Smooth muscle cell (in vitro differentiated cells): ENCODE measurements at regions not wholly inside any gene's neighbourhood (a gene's known extent, or its start where the extent isn't known, plus 50 kb on each side); places are given as distances from the start of the nearest gene placed in this dataset.

ENCODE experiments used
- DNase-seq: peaks from one replicate; lab custom pipeline; 2025; ENCODE audit not compliant: unreplicated experiment; lab: John Stamatoyannopoulos, UW
- H2AFZ ChIP-seq: fragments of 200-600 bp; sonication (generic); 2 replicates; pipeline ENCODE4 v1.6.0; 2016; ENCODE audit warnings: antibody characterized with exemption, low read depth, mild to moderate bottlenecking
- H3F3A ChIP-seq: fragments of 200-600 bp; sonication (generic); 2 replicates; pipeline ENCODE4 v1.6.0; 2017; ENCODE audit warnings: antibody characterized with exemption, low read depth
- H3K27ac ChIP-seq: fragments of 200-600 bp; sonication (generic); 2 replicates; pipeline ENCODE4 v1.5.1; 2016; ENCODE audit warnings: low read depth, mild to moderate bottlenecking
- H3K27me3 ChIP-seq: fragments of 200-600 bp; sonication (generic); 2 replicates; pipeline ENCODE4 v1.6.1; 2016; ENCODE audit warnings: low read depth, mild to moderate bottlenecking
- H3K36me3 ChIP-seq: fragments of 200-600 bp; sonication (generic); 2 replicates; pipeline ENCODE4 v1.5.1; 2016; ENCODE audit warnings: low read depth
- H3K4me1 ChIP-seq: fragments of 200-600 bp; sonication (generic); 2 replicates; pipeline ENCODE4 v1.5.1; 2016; ENCODE audit warnings: low read depth
- H3K4me2 ChIP-seq: fragments of 200-600 bp; sonication (generic); 2 replicates; pipeline ENCODE4 v1.6.0; 2016; ENCODE audit warnings: mild to moderate bottlenecking
- H3K4me3 ChIP-seq: fragments of 200-600 bp; sonication (generic); 2 replicates; pipeline ENCODE4 v1.5.1; 2016; ENCODE audit warnings: mild to moderate bottlenecking
- H3K79me2 ChIP-seq: fragments of 200-600 bp; sonication (generic); 2 replicates; pipeline ENCODE4 v1.6.0; 2016; ENCODE audit warnings: low read depth, mild to moderate bottlenecking
- H3K9ac ChIP-seq: fragments of 200-600 bp; sonication (generic); 2 replicates; pipeline ENCODE4 v1.6.0; 2016; ENCODE audit warnings: low read depth
- H3K9me3 ChIP-seq: fragments of 200-600 bp; sonication (generic); replicated peaks from 2 replicates; pipeline ENCODE4 v1.5.1; 2016; ENCODE audit warnings: low read depth
- H4K20me1 ChIP-seq: fragments of 200-600 bp; sonication (generic); 2 replicates; pipeline ENCODE4 v1.6.0; 2016; ENCODE audit warnings: low read depth
- WGBS: methylation state at CpG from one replicate; pipeline ENCODE4 v1.1.7; 2016; ENCODE audit warnings: low lambda C conversion rate; 5-methylcytosine and 5-hydroxymethylcytosine counted together
- TF ChIP-seq, protein P1 (sequence below): fragments of 200-600 bp; sonication (generic); IDR thresholded peaks from 2 replicates; pipeline ENCODE4 v1.5.1; 2017; ENCODE audit warnings: borderline replicate concordance, mild to moderate bottlenecking, antibody characterized with exemption; ENCODE audit not compliant: insufficient read depth, poor library complexity, severe bottlenecking

DNA sequence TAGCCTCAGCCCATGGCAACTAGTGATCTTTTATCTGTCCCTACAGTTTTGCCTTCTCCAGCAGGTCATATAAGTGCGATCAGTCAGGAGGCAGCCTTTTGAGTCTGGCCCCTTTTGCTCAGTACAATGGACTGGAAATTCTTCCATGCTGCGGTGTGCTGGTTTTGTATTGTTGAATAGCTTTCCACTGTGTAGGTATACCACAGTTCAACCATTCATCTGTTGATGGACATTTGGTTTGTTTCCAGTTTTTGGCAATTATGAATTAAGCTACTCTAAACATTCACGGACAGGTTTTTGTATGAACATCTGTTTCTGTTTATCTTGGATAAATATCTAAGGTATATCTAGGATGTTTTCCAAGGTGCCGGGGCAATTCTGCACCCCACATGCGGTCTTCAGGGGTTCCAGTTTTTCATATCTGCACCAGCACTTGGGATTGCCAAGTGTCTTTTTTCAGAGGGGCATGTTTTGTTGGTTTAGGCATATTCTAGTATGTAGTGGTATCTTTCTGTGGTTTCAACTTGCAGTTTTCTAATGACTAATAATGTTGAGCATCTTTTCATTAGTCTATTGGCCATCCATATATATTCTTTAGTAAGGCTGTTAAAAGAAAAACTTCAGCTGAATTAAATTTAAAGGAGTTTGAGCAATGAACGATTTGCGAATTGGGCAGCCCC lies 141.0 kb downstream of the TFAP2C start:
- Histone ChIP-seq H3K4me1 (peaks cover 7% of the 10 kb centered on the region), H3K79me2 (no peaks in the 10 kb centered on the region), H3K27ac (no peak overlapping the region), H4K20me1 (no peaks in the 10 kb centered on the region), H3K4me3 (no peak overlapping the region), H3K27me3 (no peaks in the 10 kb centered on the region), H3F3A (no peaks in the 10 kb centered on the region), H2AFZ (no peak overlapping the region), H3K9me3 (no peaks in the 10 kb centered on the region), H3K4me2 (no peak overlapping the region), H3K9ac (no peak overlapping the region), H3K36me3 (no peaks in the 10 kb centered on the region)
- TF ChIP-seq, protein P1, sequence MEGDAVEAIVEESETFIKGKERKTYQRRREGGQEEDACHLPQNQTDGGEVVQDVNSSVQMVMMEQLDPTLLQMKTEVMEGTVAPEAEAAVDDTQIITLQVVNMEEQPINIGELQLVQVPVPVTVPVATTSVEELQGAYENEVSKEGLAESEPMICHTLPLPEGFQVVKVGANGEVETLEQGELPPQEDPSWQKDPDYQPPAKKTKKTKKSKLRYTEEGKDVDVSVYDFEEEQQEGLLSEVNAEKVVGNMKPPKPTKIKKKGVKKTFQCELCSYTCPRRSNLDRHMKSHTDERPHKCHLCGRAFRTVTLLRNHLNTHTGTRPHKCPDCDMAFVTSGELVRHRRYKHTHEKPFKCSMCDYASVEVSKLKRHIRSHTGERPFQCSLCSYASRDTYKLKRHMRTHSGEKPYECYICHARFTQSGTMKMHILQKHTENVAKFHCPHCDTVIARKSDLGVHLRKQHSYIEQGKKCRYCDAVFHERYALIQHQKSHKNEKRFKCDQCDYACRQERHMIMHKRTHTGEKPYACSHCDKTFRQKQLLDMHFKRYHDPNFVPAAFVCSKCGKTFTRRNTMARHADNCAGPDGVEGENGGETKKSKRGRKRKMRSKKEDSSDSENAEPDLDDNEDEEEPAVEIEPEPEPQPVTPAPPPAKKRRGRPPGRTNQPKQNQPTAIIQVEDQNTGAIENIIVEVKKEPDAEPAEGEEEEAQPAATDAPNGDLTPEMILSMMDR = no peak
- DNase-seq = no peak
- WGBS = 88% methylated on average over 7 of the region's 7 CpGs

DNA sequence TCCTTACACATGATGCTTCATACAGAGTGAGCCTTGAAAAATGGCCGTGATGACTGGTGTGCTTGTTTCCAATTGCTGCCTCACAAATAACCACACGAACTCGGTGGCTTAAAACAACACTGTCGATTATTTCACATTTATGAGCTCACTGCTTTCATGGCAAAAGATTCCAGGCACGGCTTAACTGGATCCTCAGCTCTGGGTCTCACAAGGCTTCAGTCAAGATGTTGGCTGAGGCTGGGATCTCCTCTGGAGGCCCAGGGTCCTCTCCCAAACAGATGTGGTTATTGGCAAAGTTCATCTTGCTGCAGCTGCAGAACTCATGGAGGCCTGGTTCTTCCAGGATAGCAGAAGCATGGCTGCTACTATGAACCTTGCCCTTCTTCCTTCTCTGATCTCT lies 144.6 kb downstream of the TFAP2C start:
- Histone ChIP-seq H3K79me2 (no peaks in the 10 kb centered on the region), H3K9me3 (no peaks in the 10 kb centered on the region), H3F3A (no peaks in the 10 kb centered on the region), H2AFZ (no peak overlapping the region), H3K4me1 (no peaks in the 10 kb centered on the region), H3K4me2 (no peak overlapping the region), H3K36me3 (no peaks in the 10 kb centered on the region), H3K27me3 (no peaks in the 10 kb centered on the region), H3K4me3 (no peak overlapping the region), H3K27ac (no peak overlapping the region), H4K20me1 (no peaks in the 10 kb centered on the region), H3K9ac (no peak overlapping the region)
- TF ChIP-seq, protein P1 = no peak
- no peak for DNase-seq
- 93% methylated on average over 5 of the region's 5 CpGs for WGBS

DNA sequence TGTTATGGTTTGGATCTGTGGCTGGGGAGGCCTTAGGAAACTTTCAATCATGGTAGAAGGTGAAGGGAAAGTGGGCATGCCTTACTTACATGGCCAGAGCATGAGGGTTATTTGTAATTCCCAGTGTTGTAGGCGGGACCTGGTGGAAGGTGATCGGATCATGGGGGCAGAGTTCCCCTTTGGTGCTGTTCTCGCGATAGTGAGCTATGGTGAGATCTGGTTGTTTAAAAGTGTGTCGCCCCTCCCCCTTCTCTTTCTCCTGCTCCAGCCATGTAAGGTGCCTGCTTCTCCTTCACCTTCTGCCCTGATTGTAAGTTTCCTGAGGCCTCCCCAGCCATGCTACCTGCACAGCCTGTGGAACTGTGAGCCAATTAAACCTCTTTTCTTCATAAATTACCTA lies 145.8 kb downstream of the TFAP2C start:
- Histone ChIP-seq H3F3A (no peaks in the 10 kb centered on the region), H4K20me1 (no peaks in the 10 kb centered on the region), H3K79me2 (no peaks in the 10 kb centered on the region), H3K4me2 (no peak overlapping the region), H3K27me3 (no peaks in the 10 kb centered on the region), H2AFZ (no peak overlapping the region), H3K9ac (no peak overlapping the region), H3K4me1 (no peaks in the 10 kb centered on the region), H3K27ac (no peak overlapping the region), H3K4me3 (no peak overlapping the region), H3K9me3 (no peaks in the 10 kb centered on the region), H3K36me3 (no peaks in the 10 kb centered on the region)
- TF ChIP-seq, protein P1 = no peak
- DNase-seq = no peak
- 93% methylated on average over 5 of the region's 5 CpGs for WGBS

DNA sequence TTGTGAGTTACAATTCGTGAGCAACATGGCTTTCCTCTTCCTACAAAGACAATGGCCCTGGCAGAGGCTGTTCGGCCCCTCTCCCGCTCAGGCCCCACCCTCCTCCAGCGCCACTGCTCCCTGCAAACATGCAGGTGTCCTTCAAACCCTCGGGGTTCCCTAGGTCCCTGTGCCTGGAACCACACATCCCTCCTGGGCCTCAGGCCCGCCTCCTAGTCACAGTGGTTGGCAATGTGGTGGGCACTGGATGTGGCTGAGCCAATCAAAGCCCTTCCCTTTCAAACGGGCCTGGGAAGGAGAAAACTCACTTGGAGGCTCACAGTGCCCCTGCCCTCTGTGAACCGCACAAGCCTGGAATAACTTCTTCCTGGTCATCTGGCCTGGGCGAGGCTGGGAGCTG lies 147.2 kb downstream of the TFAP2C start:
- no peak overlapping the region for H3K9ac ChIP-seq
- no peaks in the 10 kb centered on the region for H3K4me1 ChIP-seq
- H3K4me2 ChIP-seq = no peak overlapping the region
- no peaks in the 10 kb centered on the region for H4K20me1 ChIP-seq
- no peak for DNase-seq
- H3F3A ChIP-seq = no peaks in the 10 kb centered on the region
- no peaks in the 10 kb centered on the region for H3K27me3 ChIP-seq
- H3K27ac ChIP-seq = no peak overlapping the region
- H3K79me2 ChIP-seq = no peaks in the 10 kb centered on the region
- H3K36me3 ChIP-seq = no peaks in the 10 kb centered on the region
- no peak overlapping the region for H3K4me3 ChIP-seq
- TF ChIP-seq, protein P1 = no peak
- WGBS = 86% methylated on average over 9 of the region's 9 CpGs
- H2AFZ ChIP-seq = no peak overlapping the region
- H3K9me3 ChIP-seq = no peaks in the 10 kb centered on the region
